HL-60 (cell line): ENCODE measurements at regions not wholly inside any gene's neighbourhood (a gene's known extent, or its start where the extent isn't known, plus 50 kb on each side); places are given as distances from the start of the nearest gene placed in this dataset.

ENCODE experiments used
- DNase-seq, 2 experiments: peaks; one replicate each; pipeline ENCODE4 v3.0.0-alpha.2; 2010 to 2020; ENCODE audit warnings: low read depth in 1 of 2, low spot score in 1 of 2
- H3K27ac ChIP-seq: fragments of 250-450 bp; sonication (Bioruptor Pico); replicated peaks from 2 replicates; pipeline ENCODE4 v1.5.1; 2020; ENCODE audit warnings: mild to moderate bottlenecking, moderate library complexity
- H3K27me3 ChIP-seq: fragments of 250-450 bp; sonication (Bioruptor Pico); 2 replicates; pipeline ENCODE4 v1.5.1; 2021; ENCODE audit warnings: mild to moderate bottlenecking, moderate library complexity; ENCODE audit not compliant: insufficient read depth, poor library complexity, severe bottlenecking
- H3K4me3 ChIP-seq: replicated peaks from 2 replicates; pipeline ENCODE4 v1.5.1; 2011; ENCODE audit warnings: mild to moderate bottlenecking, control low read depth, low read length; ENCODE audit not compliant: insufficient read depth
- GABPA ChIP-seq: IDR thresholded peaks from 2 replicates; pipeline ENCODE4 v1.6.1; 2012; ENCODE audit warnings: low read depth
- POLR2AphosphoS5 ChIP-seq: IDR thresholded peaks from 2 replicates; pipeline ENCODE4 v1.6.1; 2012; ENCODE audit warnings: low read depth
- SPI1 ChIP-seq: IDR thresholded peaks from 2 replicates; pipeline ENCODE4 v1.6.1; 2012; ENCODE audit warnings: low read depth, mild to moderate bottlenecking, borderline replicate concordance
- TF ChIP-seq, protein P1 (sequence below): IDR thresholded peaks from one replicate; pipeline ENCODE4 v1.5.1; 2011; ENCODE audit warnings: low read length, control low read depth, inconsistent platforms; ENCODE audit not compliant: insufficient read depth
- TF ChIP-seq, protein P2 (sequence below): IDR thresholded peaks from 2 replicates; pipeline ENCODE4 v1.6.1; 2012; ENCODE audit warnings: low read depth; ENCODE audit not compliant: insufficient replicate concordance

DNA sequence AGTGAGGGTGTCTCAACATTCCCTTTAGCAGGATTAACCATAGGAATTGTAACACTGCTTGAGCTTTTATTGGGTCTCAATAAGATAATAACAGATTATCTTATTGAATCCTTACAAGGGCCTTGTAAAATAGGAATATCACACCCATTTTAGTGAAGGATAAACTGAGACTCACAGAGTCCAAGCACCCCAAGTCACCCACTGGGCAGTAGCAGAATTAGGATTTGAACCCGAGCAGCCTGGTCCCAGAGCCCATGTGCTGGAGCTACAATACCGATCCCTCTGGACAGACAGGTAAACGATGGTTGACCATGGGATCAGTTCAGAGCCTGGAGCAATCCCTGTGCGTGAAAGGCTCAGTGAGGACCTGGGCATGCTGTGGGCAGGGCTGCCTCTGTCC is 56.3 kb upstream of the MRPS22 start:
- H3K27me3 ChIP-seq: no peaks in the 10 kb centered on the region
- TF ChIP-seq, protein P1, sequence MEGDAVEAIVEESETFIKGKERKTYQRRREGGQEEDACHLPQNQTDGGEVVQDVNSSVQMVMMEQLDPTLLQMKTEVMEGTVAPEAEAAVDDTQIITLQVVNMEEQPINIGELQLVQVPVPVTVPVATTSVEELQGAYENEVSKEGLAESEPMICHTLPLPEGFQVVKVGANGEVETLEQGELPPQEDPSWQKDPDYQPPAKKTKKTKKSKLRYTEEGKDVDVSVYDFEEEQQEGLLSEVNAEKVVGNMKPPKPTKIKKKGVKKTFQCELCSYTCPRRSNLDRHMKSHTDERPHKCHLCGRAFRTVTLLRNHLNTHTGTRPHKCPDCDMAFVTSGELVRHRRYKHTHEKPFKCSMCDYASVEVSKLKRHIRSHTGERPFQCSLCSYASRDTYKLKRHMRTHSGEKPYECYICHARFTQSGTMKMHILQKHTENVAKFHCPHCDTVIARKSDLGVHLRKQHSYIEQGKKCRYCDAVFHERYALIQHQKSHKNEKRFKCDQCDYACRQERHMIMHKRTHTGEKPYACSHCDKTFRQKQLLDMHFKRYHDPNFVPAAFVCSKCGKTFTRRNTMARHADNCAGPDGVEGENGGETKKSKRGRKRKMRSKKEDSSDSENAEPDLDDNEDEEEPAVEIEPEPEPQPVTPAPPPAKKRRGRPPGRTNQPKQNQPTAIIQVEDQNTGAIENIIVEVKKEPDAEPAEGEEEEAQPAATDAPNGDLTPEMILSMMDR: no peak
- TF ChIP-seq POLR2AphosphoS5 (no peak), SPI1 (no peak), GABPA (no peak)
- TF ChIP-seq, protein P2, sequence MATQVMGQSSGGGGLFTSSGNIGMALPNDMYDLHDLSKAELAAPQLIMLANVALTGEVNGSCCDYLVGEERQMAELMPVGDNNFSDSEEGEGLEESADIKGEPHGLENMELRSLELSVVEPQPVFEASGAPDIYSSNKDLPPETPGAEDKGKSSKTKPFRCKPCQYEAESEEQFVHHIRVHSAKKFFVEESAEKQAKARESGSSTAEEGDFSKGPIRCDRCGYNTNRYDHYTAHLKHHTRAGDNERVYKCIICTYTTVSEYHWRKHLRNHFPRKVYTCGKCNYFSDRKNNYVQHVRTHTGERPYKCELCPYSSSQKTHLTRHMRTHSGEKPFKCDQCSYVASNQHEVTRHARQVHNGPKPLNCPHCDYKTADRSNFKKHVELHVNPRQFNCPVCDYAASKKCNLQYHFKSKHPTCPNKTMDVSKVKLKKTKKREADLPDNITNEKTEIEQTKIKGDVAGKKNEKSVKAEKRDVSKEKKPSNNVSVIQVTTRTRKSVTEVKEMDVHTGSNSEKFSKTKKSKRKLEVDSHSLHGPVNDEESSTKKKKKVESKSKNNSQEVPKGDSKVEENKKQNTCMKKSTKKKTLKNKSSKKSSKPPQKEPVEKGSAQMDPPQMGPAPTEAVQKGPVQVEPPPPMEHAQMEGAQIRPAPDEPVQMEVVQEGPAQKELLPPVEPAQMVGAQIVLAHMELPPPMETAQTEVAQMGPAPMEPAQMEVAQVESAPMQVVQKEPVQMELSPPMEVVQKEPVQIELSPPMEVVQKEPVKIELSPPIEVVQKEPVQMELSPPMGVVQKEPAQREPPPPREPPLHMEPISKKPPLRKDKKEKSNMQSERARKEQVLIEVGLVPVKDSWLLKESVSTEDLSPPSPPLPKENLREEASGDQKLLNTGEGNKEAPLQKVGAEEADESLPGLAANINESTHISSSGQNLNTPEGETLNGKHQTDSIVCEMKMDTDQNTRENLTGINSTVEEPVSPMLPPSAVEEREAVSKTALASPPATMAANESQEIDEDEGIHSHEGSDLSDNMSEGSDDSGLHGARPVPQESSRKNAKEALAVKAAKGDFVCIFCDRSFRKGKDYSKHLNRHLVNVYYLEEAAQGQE: no peak
- H3K4me3 ChIP-seq: no peak overlapping the region
- no peak for DNase-seq
- H3K27ac ChIP-seq: no peak overlapping the region

- Histone ChIP-seq H3K4me3 (no peak overlapping the region), H3K27me3 (no peaks in the 10 kb centered on the region), H3K27ac (no peak overlapping the region)
- TF ChIP-seq POLR2AphosphoS5 (no peak), GABPA (no peak), SPI1 (no peak)
- TF ChIP-seq, protein P2: no peak
- TF ChIP-seq, protein P1: no peak
- no peak for DNase-seq
Observed at GRCh38 chr3:139288266-139288821, 55.5 kb upstream of the MRPS22 start.

DNA sequence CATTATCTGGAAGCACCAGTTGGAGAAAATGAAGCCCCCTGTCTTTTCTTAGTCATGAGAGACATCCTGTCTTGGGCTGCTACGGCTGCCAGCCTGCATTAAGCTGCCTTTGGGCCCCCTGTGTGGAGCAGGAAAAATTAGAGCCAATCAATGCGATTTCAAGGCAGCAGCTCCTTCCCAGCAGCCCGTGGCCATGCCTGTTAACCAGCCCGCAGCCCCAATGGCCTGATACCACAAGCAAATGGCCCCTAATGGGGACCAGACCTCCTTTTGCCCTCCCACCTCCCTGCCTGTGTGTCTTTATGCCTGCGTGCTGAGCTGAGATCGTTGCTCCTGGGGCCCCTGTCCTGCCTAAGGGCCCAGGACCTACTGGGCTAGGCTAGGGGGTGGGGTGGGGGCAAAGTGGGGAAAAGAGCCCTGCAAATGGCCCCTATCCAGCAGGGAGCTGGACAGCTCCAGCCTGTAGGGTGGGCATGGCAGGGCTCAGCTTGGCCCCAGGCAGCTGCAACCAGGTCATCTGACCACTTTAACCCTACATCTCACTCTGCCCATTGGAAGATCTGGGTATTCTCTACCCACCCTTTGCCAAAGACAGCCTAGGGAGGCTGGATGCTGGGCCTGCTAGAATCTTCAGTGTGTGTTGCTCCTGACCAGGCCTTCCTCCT is 53.8 kb upstream of the MRPS22 start:
- H3K27ac ChIP-seq: no peak overlapping the region
- H3K27me3 ChIP-seq: no peaks in the 10 kb centered on the region
- no peak overlapping the region for H3K4me3 ChIP-seq
- TF ChIP-seq POLR2AphosphoS5: no peak
- no peak for TF ChIP-seq SPI1
- TF ChIP-seq GABPA: no peak
- TF ChIP-seq, protein P1: no peak
- TF ChIP-seq, protein P2: no peak
- no peak for DNase-seq
